Mesenteric fat pad (tissue), 1 donor: ENCODE measurements at regions not wholly inside any gene's neighbourhood (a gene's known extent, or its start where the extent isn't known, plus 50 kb on each side); places are given as distances from the start of the nearest gene placed in this dataset.
"Not testable (repeated sequence)": the region's sequence is repeated elsewhere in the genome, so short reads cannot be mapped to it uniquely, and the experiment has no call there.

Experiments used
- DNase-seq: peaks from one replicate; pipeline ENCODE4 v3.0.0-alpha.2; 2020; ENCODE audit warnings: low spot score
- donor health status: DM: yes; HTN: yes; CAD: no.

GRCh38 chr2:215832791-215833190, 180.6 kb downstream of the MREG start:
- DNase-seq: no peak

GRCh38 chr2:215831296-215831913, 181.9 kb downstream of the MREG start:
- DNase-seq: no peak

- DNase-seq: no peak
Measured at GRCh38 chr2:215830304-215830703, 183.0 kb downstream of the MREG start.

- DNase-seq: no peak
Measured at GRCh38 chr2:215829261-215829660, 184.1 kb downstream of the MREG start.

GRCh38 chr2:215828528-215829184, 184.7 kb downstream of the MREG start:
- DNase-seq: no peak

GRCh38 chr2:215826838-215827441, 186.4 kb downstream of the MREG start:
- DNase-seq: no peak

GRCh38 chr2:215826376-215826775, 187.0 kb downstream of the MREG start:
- DNase-seq: no peak

- DNase-seq: no peak
Measured at GRCh38 chr2:215825707-215826106, 187.6 kb downstream of the MREG start.

- not testable (repeated sequence) for DNase-seq
Measured at GRCh38 chr2:215821298-215821697, 192.1 kb downstream of the MREG start.

GRCh38 chr2:215819713-215820112, 193.6 kb downstream of the MREG start:
- not testable (repeated sequence) for DNase-seq

- DNase-seq: no peak
Measured at GRCh38 chr2:215817046-215817445, 196.3 kb downstream of the MREG start.

GRCh38 chr2:215816424-215816823, 196.9 kb downstream of the MREG start:
- DNase-seq: no peak

- DNase-seq: no peak
Measured at GRCh38 chr2:215815960-215816359, 197.4 kb downstream of the MREG start.

- DNase-seq: no peak
Measured at GRCh38 chr2:215812966-215813365, 200.4 kb downstream of the MREG start.

GRCh38 chr2:215811409-215812345, 201.7 kb downstream of the MREG start:
- DNase-seq: no peak

GRCh38 chr2:215811003-215811402, 202.3 kb downstream of the MREG start:
- no peak for DNase-seq

GRCh38 chr2:215808996-215809395, 204.4 kb downstream of the MREG start:
- DNase-seq: no peak

- no peak for DNase-seq
Measured at GRCh38 chr2:215808194-215808593, 205.2 kb downstream of the MREG start.

GRCh38 chr2:215805493-215805892, 207.9 kb downstream of the MREG start:
- no peak for DNase-seq

- DNase-seq: no peak
Measured at GRCh38 chr2:215803150-215803549, 210.2 kb downstream of the MREG start.

GRCh38 chr2:215799194-215799593, 214.2 kb downstream of the MREG start:
- no peak for DNase-seq

- DNase-seq: no peak
Measured at GRCh38 chr2:215797676-215798075, 215.7 kb downstream of the MREG start.
